Fibroblast of skin of right biceps (primary cell): ENCODE measurements at regions not wholly inside any gene's neighbourhood (a gene's known extent, or its start where the extent isn't known, plus 50 kb on each side); places are given as distances from the start of the nearest gene placed in this dataset.

Source experiments
- DNase-seq: peaks from one replicate; pipeline ENCODE4 v3.0.0-alpha.2; 2013

DNA sequence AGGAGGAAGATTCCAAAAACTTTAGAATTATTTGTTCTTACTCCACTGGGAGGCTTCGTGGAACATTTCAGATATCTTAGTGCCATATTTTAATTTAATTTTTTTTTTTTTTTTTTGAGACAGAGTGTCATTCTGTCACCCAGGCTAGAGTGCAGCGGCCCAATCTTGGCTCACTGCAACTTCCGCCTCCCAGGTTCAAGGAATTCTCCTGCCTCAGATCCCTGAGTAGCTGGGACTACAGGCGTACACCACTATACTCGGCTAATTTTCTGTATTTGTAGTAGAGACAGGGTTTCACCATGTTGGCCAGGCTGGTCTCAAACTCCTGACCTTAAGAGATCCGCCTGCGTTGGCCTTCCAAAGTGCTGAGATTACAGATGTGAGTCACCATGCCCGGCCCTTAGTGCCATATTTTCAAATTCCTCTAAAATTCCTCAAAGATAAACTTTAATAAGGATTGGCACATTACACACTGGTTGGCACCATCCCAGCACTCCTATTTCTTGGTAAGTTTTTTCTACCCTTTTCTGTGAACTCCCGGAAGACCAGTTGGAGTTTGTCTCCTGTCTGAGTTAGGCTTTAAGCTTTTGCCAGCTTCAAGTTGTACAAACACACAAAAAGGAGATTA is 693.7 kb downstream of the MCTP2 start:
- no peak for DNase-seq

DNA sequence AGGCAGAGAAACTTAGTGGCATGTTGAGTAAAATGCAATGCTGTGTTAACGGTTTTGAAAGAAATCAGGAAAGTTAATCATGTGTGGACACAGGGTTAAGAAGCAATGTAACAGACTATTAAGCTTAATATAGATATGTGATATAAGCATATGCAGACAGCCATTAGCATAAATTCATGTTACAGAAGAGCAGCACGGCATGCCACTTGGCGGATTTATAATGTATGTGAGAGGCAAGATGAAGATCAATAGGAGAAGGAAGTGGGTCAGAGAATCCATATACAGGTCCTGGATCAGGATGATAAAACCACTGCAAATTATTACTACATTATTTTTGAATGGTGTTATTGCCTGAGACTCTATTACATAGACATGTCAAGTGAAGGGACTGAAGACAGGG is 694.3 kb downstream of the MCTP2 start:
- DNase-seq, result no peak

DNA sequence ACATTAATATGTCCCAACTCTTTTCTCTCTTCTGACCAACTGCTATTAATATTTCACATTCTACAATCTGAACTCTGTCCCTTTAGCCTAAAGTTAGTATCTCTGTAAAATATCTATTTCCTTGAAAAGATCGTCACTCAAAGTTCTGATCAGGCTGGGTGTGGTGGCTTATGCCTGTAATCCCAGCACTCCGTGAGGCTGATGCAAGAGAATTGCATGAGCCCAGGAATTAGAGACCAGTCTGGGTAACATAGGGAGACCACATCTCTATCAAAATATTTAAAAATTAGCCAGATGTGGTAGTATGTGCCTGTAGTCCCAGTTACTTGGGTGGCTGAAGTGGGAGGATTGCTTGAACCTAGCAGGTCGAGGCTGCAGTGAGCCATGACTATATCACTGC is 695.6 kb downstream of the MCTP2 start:
- no peak for DNase-seq

DNA sequence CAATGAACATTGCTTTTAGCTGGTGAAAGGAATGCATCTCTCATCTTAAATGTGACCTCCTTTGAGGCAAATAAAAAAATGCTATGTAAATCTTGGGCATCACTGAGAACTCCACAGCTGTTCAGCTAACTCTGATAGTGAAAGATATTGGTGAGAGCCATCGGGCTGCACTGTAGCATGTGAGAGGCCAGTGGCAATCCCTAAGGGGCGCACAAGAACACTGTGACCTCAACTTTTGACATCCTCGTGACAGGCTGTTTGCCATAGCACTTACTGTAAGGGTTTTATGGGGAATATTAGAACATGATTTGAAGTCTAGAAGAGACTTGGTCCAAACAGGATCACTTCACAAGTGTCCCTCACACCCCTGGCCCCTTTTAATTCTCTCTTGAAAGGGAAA is 697.9 kb downstream of the MCTP2 start:
- DNase-seq, result no peak

DNA sequence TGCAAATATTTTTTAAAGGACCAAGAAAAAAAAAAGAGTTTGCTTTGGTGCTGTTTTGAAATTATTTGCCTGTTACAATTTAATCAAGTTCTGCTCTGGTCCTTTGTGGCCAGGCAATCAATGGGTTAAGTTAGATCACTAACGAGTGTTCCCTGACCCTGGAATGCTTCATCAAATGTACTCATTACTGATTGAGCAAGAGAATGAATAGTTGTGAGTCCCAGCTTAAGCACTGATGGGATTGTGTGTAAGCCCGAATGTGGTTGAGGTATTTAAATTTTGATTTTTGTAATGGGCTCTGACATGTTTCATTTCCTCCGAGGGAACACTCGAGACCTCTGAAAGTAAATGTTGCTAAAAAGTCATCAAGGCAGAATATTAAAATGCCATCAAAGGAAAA is 699.1 kb downstream of the MCTP2 start:
- DNase-seq, result no peak

DNA sequence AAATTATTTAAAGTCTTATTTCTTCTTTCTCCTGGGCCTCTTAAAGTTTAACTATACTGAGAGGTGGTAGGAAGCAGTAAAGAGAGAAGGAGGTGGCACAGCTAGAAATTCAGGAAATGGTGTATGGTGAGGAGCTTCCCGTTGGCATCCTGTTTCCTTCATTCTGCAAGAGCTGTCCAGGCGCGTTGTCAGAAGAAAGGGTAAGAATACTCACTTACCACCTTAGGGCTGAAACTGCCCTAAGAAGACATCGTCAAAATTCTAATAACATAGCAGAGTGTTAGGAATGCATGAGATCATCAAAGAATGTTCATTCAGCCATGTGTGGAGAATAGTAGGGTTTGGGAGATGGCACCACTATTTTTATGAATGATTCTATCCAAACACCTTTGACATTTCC is 699.6 kb downstream of the MCTP2 start:
- no peak for DNase-seq

DNA sequence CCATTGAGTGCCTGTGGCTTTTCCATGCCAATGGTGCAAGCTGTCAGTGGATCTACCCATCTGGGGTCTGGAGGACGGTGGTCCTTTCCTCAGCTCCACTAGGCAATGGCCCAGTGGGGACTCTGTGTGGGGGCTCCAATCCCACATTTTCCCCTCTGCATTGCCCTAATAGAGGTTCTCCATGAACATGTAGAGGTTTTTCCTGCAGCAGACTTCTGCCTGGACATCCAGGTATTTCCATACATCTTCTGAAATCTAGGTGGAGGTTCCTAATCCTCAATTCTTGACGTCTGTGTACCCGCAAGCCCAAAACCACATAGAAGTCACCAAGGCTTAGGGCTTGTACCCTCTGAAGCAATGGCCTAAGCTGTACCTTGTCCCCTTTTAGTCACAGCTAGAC is 703.1 kb downstream of the MCTP2 start:
- DNase-seq, result no peak

DNA sequence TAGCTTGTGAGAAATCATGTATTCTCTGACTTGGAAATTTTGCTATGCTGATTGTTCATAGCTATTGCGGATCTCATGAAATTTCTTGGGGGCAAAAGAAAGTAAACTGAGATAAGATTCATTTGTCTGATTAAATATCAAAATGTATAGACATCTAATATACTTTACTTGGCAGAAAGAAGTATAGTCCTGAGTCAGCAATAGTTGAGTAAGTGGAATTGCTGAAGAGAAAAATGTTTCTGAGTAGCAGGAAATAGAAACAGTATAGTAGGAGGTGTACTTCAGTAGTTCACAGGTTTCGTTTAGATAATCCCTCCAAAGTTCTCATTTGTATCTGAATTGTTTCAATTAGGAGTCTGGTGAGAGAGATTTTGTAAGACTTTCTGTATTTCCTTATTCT is 705.9 kb downstream of the MCTP2 start:
- no peak for DNase-seq

DNA sequence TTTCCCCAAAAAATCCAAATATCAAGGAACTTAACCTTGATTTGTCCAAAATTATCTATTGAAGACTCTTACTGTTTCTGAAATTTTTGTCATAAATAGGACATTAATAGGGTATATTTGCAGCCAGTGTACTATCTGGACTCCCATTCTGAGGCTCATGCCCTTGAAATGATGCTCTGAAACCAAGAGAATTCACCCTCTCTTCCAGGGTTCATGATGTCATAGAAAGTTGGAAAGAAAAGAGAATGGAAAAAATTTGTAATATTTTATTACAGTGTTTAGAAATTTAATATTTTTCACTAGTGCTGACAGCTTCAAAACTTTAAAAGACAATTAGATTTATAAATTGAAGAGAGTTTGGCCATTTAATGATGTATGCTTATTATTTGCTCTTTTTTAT is 712.5 kb downstream of the MCTP2 start:
- no peak for DNase-seq

DNA sequence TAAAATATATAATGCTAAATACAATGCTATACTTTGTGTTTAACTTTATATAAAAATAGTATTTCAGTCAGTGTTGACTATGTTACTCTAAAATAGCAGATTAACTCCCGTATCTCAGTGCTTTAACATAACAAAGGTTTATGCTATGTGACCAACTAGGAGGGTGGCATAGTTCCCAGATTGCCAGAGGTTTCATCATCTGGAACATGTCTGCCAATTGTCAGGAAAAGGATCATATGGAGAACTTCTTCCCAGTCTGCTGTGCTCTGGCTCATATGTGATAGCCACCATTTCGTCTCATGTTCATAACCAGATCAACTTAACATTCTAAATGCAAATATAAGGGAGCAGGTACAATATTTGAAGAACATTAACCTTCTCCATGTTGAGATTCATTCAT is 720.2 kb downstream of the MCTP2 start:
- DNase-seq, result no peak

DNA sequence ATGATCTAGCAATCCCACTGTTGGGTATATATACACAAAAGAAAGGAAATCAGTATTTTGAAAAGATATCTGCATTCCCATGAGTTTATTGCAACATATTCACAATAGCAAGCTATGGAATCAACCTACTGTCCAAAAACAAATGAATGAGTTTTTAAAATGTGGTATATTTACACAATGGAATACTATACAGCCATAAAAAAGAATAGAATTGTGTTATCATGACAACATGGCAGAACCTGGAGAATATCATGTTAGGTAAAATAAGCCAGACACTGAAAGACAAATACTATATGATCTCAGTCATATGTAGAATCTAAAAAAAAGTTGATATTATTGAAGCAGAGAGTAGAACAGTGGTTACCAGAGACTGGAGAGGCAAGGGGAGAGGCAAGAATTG is 732.6 kb downstream of the MCTP2 start:
- DNase-seq, result no peak

DNA sequence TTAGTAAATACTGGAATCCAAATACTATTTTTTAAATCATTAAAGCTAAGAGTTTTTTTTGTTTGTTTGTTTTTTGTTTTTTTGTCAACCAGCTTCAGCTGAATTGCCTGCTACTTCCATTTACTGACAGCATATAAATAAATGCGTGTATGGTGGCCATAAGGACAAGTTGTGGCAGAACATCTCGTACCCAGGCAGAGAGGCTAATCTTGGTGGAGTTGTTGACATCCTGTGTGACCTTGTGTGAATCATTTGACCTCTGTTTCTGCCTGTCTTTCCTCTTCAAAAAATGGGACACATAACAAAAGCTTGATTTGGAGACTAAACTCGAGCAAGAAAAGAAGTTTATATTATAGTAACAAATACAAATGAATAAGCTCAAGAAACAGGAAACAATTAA is 734.2 kb downstream of the MCTP2 start:
- no peak for DNase-seq

DNA sequence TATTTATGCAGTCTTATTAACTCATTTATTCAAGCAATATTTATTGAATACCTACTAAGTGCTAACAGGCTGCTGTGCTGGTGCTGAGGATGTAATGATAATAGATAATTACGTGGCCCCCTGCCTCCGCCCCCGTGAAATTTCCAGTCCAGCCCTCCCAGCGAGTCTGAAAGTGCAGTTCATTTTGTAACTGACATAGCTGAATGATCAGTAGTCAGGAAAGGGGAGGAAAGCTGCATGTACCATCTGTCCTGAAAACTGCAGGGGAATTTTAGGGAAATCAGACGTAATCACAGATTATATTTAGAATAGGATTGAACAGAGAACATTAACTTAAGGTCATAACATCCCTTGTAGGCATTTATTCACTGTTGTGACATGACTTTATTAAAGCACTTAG is 736.8 kb downstream of the MCTP2 start:
- no peak for DNase-seq

DNA sequence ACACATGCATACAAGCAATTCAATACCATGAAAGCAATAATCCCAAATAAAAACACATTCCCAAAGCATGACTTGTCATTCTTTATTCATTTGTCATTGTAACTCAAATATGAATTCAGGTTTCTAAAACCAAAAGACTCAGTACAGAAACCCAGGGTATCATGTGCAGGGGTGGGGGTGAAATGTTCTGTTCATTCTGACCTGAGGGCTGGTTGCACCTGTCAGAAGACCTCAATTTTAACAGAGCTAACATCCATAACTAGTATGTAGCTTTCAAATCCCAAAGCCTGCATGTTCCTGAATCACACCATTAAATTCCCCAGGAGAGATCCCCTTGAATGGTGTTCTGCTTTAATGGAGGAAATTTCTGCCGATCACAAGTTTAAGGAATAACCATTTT is 738.7 kb downstream of the MCTP2 start:
- no peak for DNase-seq

DNA sequence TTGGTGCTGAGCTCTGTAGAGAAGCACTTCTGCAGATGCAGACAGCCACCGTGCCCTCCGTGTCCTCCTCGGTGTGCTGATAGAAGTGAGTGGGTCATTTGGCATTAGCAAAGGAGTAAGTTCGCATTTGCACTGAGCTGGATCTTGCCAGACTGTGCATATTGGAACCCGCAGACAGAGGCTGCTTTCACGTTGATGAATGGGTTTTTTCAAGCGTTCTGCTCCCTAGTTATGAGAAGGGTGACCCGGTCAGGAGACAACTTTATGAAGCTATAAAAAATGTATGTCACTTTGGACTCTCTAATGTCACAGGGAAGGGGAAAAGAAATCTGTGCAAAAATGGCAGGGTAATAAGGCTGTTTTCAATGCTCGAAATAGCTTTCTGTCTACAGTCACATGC is 739.4 kb downstream of the MCTP2 start:
- no peak for DNase-seq

DNA sequence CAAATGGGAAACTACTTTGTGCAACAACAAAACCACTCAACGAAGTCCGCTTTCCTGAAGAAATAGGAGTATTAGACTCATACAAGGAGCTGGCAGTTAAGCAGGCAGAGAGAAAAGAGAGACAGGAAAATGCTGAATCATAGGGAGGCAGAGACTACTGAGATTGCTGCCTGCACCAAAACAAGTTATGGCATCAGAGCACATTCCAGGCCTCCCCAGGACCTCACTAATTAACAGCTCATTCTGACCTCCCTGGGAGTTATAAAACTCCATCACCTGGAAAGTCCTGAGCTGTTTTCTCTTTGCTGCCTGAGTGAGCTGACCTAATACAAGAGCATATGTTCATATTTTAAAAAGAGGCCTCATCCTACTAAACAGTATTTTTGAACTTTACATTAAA is 741.0 kb downstream of the MCTP2 start:
- DNase-seq, result no peak

DNA sequence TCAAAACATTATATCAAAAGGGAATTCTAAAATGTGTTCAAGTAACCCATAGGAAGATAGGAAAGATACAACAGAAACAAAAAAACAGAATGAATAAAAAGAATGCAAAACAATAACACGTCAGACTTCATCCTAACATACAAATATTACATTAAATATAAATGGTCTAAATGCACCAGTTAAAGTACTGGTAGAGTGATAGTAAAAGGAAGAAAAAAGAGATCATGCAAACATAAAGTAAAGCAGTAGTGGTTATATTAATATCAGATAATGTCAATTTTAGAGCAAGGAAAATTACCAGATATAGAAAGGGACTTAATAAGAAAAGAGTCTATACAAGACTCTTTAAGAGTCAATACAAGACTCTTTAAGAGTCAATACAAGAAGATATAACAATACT is 755.7 kb downstream of the MCTP2 start:
- DNase-seq, result no peak

DNA sequence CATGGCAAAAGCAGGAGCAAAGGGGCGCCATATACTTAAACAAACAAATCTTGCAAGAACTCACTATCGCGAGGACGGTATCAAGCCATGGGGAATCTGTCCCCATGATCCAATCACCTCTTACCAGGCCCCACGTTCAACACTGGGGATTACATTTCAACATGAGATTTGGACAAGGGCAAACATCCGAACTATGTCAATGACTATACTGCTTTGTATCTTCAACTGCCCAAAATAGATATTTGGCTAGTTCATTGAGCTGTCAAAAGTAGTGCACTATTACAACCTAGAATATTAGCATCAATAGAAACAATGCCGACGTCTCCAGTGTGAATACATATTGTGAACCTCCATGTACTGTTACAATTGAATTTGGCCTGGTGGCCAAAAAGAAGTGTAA is 760.4 kb downstream of the MCTP2 start:
- DNase-seq, result no peak

DNA sequence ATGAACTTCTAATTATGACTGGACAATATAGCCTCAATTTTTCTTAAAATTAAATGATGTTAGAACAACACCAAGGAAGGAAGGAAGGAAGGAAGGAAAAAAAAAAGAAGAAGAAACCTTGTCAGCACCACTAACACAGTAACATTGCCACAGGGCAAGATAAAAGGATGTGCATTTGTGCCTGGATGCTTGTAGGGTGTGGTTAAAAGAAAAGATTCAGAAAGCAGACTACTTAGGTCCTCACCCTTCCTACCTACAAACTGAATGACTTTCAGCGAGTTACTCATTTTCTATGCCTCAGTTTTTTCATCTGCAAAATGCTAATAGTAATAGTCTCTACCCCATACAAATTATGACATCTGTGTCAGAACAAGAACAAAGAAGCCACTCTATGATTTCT is 778.3 kb downstream of the MCTP2 start:
- no peak for DNase-seq

DNA sequence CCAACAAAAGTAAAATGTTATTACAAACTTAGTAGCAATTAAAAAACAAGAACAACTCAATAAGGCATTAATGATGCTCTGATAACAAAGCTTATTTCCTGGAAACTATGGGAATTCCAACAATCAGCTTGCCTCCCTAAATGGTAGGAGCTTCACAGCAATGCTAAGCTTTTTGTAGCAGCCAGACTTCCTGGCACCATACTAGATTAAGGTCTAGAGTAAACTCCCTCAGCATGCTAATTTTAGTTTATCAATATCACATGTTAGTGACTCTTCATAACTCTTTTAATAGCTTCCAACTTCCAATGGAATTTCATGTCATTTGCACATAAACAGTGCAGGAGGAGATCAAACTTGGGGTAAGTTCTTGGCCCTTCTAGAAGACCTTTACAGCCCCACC is 782.0 kb downstream of the MCTP2 start:
- peak; percentile 29 for DNase-seq

DNA sequence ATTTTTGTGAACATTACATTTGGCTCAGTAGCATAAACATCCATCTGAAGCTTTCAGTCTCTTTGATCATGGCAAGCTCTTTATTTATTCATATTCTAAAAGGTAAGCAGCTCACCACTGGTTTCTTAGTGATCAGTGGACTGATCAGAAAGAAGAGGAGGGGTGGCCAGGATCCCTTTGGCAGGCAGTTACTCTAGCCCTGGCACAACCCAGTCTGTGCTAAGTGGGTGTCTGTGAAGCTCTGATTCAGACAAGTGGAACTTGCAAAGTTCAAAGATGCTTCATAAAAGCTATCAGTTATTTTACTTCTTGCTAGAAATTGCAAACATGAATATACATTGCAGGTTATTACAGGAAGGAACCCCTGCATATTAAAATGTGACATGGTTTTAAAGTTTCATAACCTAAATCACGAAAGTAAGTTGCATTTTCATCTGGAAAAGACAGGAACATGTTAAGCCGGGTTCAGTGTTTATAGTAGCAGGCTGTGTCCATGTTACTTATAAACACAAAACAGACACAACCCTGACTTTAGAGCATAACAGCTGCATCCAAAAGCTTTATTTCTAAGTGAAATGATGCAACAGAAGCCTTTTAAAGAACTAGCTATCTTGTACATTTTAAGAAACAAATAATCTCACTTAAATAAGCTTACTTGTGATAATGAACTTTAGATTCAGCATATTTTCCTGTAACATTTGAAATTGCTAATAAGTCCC is 785.3 kb downstream of the MCTP2 start:
- no peak for DNase-seq

DNA sequence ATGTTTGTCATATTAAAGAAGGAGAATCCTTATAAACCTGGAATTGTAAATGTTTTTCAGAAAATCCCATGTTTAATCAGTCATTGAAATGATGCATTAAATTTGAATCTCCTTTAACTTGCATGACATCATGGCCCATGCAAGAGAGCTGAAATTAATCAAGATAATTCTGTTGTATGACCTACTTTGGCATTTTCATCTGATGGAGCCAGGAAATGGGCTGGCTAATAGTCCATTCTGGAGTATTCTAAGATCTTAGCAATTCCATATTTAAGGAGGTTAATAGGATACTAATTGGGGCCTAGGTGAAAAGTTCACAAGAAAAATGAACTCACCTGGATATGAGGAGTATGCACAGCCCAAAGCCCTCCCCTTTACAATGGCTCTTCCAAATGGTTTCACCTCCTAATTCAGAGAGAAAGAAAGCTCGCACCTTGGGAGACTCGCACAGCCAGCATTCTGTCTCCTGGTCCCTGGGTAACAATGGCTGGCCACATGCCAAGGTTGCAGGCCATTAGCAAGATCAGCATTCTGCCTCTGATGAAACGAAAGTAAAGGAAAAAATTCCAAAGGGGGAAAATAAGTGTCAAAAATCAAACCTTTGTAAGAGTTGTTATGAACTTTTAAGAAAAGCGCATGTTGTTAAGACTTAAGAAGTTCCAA is 786.4 kb downstream of the MCTP2 start:
- no peak for DNase-seq

DNA sequence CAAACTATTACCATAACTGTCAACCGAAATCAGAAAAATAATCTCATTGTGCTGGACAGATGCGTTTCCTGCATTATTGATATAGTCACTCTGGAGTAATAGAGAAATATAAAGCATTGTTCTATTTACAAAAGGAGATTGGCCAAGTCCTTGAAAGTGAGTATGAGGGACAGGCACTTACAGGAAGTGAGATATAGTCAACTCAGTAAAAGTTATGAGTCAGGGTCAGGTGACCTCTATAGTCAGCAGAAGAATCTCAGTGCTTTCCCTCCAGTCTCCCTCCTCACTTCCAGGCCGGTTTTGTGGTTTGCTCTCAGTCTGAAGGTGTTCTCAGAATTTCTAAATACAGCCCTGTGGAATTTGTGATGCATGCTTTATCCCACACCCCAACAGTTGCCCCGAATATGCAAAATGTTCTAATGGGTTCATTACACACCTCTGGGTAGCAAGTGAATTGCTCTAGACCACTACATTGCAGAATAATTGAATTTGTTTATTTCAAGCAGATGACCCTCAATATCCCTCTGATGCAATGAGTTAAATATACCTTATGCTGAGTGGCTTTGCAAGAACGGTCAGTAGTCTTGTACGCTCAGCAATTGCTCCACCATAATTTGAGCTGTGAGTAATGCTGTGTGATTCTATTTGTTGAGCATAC is 787.7 kb downstream of the MCTP2 start:
- DNase-seq, result peak; percentile 76

DNA sequence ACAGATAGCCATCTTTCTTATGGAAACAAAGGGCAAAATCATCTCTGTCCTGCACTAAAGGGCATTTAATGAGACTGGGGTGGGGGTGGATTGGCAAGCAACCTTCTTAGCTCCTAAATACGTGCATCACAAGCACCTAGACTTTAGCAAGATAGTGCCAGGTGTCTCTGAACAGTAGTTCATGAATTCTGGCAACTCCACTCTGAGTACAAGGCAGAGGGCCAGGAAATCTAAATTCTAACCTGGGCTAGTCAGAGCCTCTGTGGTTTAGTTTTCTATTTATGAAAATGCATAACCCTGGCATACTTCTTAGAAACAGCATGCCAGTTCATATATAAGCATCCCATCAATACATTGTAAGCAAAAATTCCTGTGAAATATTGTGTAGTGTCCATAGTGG is 788.5 kb downstream of the MCTP2 start:
- no peak for DNase-seq
